Cerebellar nuclear complex (tissue), 1 donor: ENCODE measurements at regions not wholly inside any gene's neighbourhood (a gene's known extent, or its start where the extent isn't known, plus 50 kb on each side); places are given as distances from the start of the nearest gene placed in this dataset.

ENCODE experiments used
- DNase-seq, 2 experiments: peaks; one replicate each; lab custom pipeline; 2025; lab: John Stamatoyannopoulos, UW

- DNase-seq, result no peak
Measured at GRCh38 chr12:77299910-77300669, 234.7 kb upstream of the E2F7 start.

GRCh38 chr12:77299001-77299400 lies 233.6 kb upstream of the E2F7 start:
- DNase-seq, result no peak

GRCh38 chr12:77294016-77294415 lies 228.6 kb upstream of the E2F7 start:
- no peak for DNase-seq

GRCh38 chr12:77274926-77275325 lies 209.6 kb upstream of the E2F7 start:
- no peak for DNase-seq

GRCh38 chr12:77273898-77274297 lies 208.5 kb upstream of the E2F7 start:
- no peak for DNase-seq

- DNase-seq, result no peak
Measured at GRCh38 chr12:77256956-77257355, 191.6 kb upstream of the E2F7 start.

GRCh38 chr12:77253321-77253720 lies 188.0 kb upstream of the E2F7 start:
- no peak for DNase-seq

- DNase-seq, result no peak
Measured at GRCh38 chr12:77251799-77252198, 186.4 kb upstream of the E2F7 start.

GRCh38 chr12:77249892-77250291 lies 184.5 kb upstream of the E2F7 start:
- no peak for DNase-seq

GRCh38 chr12:77248036-77248435 lies 182.7 kb upstream of the E2F7 start:
- DNase-seq, result no peak

GRCh38 chr12:77247542-77247941 lies 182.2 kb upstream of the E2F7 start:
- no peak for DNase-seq

- no peak for DNase-seq
Measured at GRCh38 chr12:77243345-77243744, 178.0 kb upstream of the E2F7 start.

GRCh38 chr12:77239617-77240016 lies 174.2 kb upstream of the E2F7 start:
- DNase-seq, result no peak

GRCh38 chr12:77238335-77238734 lies 173.0 kb upstream of the E2F7 start:
- no peak for DNase-seq

GRCh38 chr12:77237896-77238295 lies 172.5 kb upstream of the E2F7 start:
- DNase-seq, result no peak

- DNase-seq, result no peak
Measured at GRCh38 chr12:77236066-77236465, 170.7 kb upstream of the E2F7 start.

- no peak for DNase-seq
Measured at GRCh38 chr12:77232045-77232444, 166.7 kb upstream of the E2F7 start.

GRCh38 chr12:77231501-77231918 lies 166.1 kb upstream of the E2F7 start:
- no peak for DNase-seq

- DNase-seq, result no peak
Measured at GRCh38 chr12:77229640-77230442, 164.5 kb upstream of the E2F7 start.

- no peak for DNase-seq
Measured at GRCh38 chr12:77228376-77228775, 163.0 kb upstream of the E2F7 start.

- DNase-seq, result no peak
Measured at GRCh38 chr12:77226368-77226767, 161.0 kb upstream of the E2F7 start.

- no peak for DNase-seq
Measured at GRCh38 chr12:77225373-77225772, 160.0 kb upstream of the E2F7 start.

- no peak for DNase-seq
Measured at GRCh38 chr12:77224346-77224745, 159.0 kb upstream of the E2F7 start.
